ENCODE measurements at regions not wholly inside any gene's neighbourhood (a gene's known extent, or its start where the extent isn't known, plus 50 kb on each side); places are given as distances from the start of the nearest gene placed in this dataset.

DNA sequence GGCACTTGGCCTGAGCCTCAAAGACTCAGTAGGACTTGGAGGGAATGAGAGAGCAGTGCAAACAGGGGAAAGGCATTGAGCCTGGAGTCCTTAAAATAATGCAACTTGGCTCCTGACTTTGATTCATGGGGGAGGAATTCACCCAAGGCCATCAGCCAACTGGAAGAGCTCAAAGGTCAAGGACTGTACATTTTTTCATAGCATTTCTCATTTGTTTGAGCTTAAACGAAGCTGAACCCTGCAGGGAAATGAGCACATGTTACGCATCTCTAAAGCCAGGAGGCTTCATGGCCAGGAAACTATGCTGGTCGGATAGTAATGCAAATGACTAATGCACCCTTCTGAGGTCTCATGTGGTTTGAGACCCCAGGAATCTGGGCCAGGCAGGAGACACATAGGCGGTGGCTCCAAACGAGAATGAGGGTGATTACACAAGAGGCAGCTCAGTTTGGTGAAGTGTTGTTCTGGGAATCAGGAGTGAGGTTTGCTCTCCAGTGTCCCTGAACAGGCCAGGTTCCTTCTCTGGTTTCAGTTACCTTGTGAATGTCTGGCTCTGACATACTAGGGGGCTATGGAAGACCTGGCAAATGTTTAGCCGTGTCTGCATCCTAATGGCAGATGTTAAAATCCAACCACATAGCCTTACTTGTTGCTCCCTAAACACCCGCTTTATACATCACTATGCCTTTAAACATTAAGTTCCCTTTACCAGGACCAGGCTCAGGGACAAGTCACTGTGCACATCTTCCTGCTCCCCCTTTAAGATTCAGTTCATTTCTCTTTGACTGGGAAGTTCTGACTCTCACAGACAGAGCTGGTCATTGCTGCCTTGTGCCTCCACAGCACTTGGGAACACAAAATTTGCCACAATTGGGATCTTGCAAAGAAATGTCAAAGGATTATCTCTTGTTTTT is 503.9 kb upstream of the USP24 start:
- DNase-seq (ENCODE audit: insufficient read length) (no peak), FAIRE-seq (no peak)
- TF ChIP-seq POLR2AphosphoS5 (IDR thresholded peaks at IDR 0.05; ENCODE audit: low read depth, low read length): no peak
- TF ChIP-seq TAF1 (IDR thresholded peaks at IDR 0.05; ENCODE audit: borderline replicate concordance, low read depth, low read length): no peak
- no peak for TF ChIP-seq POLR2A (IDR thresholded peaks at IDR 0.05; ENCODE audit: low read depth, low read length)

DNA sequence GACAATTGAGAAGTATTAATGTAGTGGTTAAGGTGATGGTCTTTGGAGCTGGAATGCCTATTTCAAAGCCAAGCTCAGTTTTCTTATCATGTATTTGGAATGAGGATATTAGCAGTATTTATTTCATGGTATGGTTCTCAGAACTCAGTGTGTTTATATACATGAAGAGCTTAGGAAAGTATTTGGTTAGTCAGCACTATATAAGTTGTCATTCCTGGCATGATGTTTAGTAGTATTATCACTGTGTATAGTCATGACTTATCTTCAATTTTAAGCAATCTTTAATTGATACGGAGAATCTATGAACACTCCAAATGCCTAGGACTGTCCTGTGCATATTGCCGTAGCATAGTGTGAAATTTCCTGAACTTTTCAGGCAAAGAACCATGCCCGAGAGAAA is 501.9 kb upstream of the USP24 start:
- DNase-seq (ENCODE audit: insufficient read length) (no peak), FAIRE-seq (no peak)
- TF ChIP-seq POLR2AphosphoS5 (IDR thresholded peaks at IDR 0.05; ENCODE audit: low read depth, low read length) (no peak), TAF1 (IDR thresholded peaks at IDR 0.05; ENCODE audit: borderline replicate concordance, low read depth, low read length) (no peak), POLR2A (IDR thresholded peaks at IDR 0.05; ENCODE audit: low read depth, low read length) (no peak)

DNA sequence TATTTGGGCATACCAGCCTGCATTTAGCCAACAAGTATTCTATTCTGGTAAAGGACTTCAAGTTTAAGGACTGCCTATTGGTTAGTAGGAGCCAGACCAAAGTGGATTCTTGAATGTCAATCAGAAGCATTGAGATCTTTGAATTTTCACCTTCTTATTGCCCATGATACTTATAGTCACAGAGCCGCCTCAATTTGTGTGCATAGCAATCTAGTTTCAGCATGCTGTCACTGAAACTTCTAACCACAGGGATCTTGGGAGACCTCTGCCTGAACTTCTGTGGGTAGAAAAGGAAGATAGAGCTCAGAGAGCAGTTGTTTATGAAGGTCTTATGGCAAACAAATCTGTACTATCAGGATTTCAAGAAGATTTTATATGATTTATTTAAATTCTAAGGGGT is 501.4 kb upstream of the USP24 start:
- FAIRE-seq (no peak), DNase-seq (ENCODE audit: insufficient read length) (no peak)
- TF ChIP-seq TAF1 (IDR thresholded peaks at IDR 0.05; ENCODE audit: borderline replicate concordance, low read depth, low read length) (no peak), POLR2AphosphoS5 (IDR thresholded peaks at IDR 0.05; ENCODE audit: low read depth, low read length) (no peak), POLR2A (IDR thresholded peaks at IDR 0.05; ENCODE audit: low read depth, low read length) (no peak)

DNA sequence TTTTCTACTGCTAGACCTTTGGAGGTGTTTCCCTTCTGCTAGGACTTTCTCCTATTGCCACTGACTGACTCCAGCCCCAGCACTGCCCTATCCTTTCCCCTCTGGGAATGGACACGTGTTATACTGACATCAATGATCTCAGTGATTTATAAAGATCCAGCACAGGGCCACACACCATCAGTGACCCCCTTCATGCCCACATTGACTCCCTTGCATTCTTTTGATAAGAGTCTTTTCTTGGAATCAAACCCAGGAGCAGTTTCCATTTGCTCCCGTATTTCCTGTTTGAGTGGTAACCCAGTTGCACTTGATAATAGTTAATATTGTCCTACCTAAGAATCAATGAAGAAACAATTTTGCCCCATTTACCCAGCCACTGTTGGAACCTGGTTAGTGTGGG is 501.0 kb upstream of the USP24 start:
- no peak for TF ChIP-seq POLR2AphosphoS5 (IDR thresholded peaks at IDR 0.05; ENCODE audit: low read depth, low read length)
- no peak for TF ChIP-seq POLR2A (IDR thresholded peaks at IDR 0.05; ENCODE audit: low read depth, low read length)
- no peak for TF ChIP-seq TAF1 (IDR thresholded peaks at IDR 0.05; ENCODE audit: borderline replicate concordance, low read depth, low read length)
- DNase-seq (ENCODE audit: insufficient read length) (no peak), FAIRE-seq (no peak)

DNA sequence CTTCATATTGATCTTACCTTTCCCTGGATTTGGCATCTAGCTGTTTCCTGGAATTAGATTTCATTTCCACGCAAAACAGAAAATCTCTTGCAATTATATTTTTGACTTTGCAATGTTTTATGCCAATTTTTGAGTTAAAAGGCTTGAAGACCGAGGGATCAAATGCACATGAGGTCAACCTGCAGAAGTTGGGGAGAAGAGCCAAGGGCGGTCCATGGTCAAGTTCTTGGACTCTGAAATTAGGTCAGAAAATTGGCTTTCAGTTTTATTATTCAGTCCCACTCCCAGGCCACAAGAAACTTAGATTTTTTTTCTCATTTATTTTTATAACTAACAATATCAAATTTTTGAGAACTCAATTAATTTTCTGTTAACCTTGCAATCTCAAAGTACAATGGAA is 499.1 kb upstream of the USP24 start:
- FAIRE-seq (no peak), DNase-seq (ENCODE audit: insufficient read length) (no peak)
- TF ChIP-seq POLR2A (IDR thresholded peaks at IDR 0.05; ENCODE audit: low read depth, low read length) (no peak), POLR2AphosphoS5 (IDR thresholded peaks at IDR 0.05; ENCODE audit: low read depth, low read length) (no peak), TAF1 (IDR thresholded peaks at IDR 0.05; ENCODE audit: borderline replicate concordance, low read depth, low read length) (no peak)

DNA sequence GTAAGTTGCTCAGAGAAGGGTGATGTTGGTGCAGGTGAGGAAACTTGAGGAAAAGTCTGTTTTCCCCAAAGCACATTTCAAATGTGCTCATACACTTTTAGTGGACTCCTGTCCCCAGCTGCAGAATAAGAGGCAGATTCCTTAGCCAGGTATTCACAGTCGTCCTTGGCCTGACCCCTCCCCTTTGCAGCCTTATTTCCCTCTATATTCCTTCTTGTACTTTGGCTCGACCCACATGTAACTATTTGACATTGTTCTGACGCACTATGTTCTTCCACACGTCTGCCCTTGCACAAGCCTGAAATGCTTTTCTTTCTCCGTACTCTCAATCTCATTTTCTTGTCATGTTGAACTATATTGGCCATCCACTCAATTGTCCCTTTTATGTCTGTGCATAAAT is 498.4 kb upstream of the USP24 start:
- FAIRE-seq (no peak), DNase-seq (ENCODE audit: insufficient read length) (no peak)
- no peak for TF ChIP-seq POLR2A (IDR thresholded peaks at IDR 0.05; ENCODE audit: low read depth, low read length)
- TF ChIP-seq TAF1 (IDR thresholded peaks at IDR 0.05; ENCODE audit: borderline replicate concordance, low read depth, low read length): no peak
- no peak for TF ChIP-seq POLR2AphosphoS5 (IDR thresholded peaks at IDR 0.05; ENCODE audit: low read depth, low read length)

DNA sequence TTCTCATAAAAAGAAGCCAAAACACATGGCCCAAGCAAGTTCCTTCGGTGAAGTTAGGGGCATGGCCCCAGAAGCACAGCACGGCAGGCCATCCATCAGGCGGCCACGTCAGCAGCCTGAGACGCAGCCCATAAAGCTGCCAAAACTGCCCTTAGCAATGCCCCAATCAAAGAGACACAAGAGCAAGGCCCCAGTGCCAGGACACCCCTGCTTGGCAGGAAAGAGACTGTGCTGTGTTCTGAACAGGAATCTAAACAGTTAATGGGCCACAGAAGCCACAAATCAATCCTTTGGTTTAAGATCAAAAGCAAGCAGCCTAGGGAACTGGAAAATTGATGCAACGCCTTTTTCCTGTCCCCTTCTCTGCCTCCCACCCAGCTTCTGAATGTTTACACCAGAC is 497.0 kb upstream of the USP24 start:
- TF ChIP-seq POLR2AphosphoS5 (IDR thresholded peaks at IDR 0.05; ENCODE audit: low read depth, low read length) (no peak), TAF1 (IDR thresholded peaks at IDR 0.05; ENCODE audit: borderline replicate concordance, low read depth, low read length) (no peak), POLR2A (IDR thresholded peaks at IDR 0.05; ENCODE audit: low read depth, low read length) (no peak)
- no peak for DNase-seq (ENCODE audit: insufficient read length)
- no peak for FAIRE-seq

DNA sequence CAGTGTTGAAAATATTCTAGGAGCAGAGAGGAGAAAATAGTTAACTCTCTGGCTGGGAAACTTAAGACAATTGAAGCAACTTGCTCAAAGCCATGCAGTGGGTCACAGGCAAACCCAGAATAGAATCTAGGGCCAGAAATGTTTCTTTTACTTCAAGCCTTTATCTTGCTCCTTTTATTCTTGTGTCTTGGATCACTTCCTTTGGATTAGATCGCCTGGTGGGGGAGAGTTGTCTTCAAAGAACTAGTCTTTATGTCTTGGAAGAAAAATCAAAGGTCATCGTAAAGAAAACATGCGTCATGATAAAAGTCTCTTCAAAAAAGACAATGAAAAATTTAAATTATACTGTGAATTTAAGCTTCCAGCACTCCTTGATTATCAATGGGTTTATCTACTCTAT is 493.6 kb upstream of the USP24 start:
- FAIRE-seq (no peak), DNase-seq (ENCODE audit: insufficient read length) (no peak)
- no peak for TF ChIP-seq POLR2A (IDR thresholded peaks at IDR 0.05; ENCODE audit: low read depth, low read length)

DNA sequence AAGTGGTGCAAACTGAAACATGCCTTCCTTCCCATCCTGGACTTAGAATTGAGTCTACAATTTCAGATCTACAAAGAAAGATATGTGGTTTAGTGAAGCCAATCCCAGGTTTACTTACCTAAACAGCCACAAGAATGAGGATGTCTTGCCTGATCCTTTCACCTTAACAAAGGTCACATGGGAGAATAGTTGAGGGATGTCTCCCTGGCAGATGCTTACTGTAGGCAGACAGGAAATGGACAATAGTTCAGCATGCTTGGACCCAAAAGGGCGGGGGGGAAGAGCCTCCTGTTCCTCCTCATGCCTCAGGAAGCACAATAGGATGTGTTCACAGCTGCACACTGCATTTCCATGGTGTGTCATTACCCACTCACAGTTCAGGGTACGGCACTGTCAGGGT is 492.7 kb upstream of the USP24 start:
- no peak for TF ChIP-seq POLR2A (IDR thresholded peaks at IDR 0.05; ENCODE audit: low read depth, low read length)
- no peak for TF ChIP-seq TAF1 (IDR thresholded peaks at IDR 0.05; ENCODE audit: borderline replicate concordance, low read depth, low read length)
- no peak for FAIRE-seq

DNA sequence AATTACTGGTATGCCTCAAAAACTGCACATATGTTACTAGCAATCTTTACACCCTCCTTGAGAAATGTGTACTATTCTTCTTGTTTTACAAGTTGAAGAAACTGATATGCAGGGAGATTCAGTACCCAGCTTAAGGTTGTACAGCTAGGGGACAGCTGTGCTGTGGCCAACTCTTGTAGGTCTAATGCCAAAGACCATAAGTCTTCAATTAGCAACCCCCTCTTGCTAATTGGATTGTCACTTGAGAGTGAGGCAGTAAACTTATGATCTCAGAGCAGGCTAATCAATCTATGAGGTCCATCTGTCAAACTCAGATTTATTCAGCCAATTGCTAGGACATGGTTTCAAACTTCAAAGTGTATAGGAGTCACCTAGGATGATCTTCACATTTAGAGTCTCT is 492.0 kb upstream of the USP24 start:
- no peak for FAIRE-seq
- DNase-seq (ENCODE audit: insufficient read length): no peak
- TF ChIP-seq POLR2AphosphoS5 (IDR thresholded peaks at IDR 0.05; ENCODE audit: low read depth, low read length): no peak
- TF ChIP-seq POLR2A (IDR thresholded peaks at IDR 0.05; ENCODE audit: low read depth, low read length): no peak
- TF ChIP-seq TAF1 (IDR thresholded peaks at IDR 0.05; ENCODE audit: borderline replicate concordance, low read depth, low read length): no peak

More for the DNA sequence above, 492.7 kb upstream of the USP24 start:
- no peak for DNase-seq (ENCODE audit: insufficient read length)

DNA sequence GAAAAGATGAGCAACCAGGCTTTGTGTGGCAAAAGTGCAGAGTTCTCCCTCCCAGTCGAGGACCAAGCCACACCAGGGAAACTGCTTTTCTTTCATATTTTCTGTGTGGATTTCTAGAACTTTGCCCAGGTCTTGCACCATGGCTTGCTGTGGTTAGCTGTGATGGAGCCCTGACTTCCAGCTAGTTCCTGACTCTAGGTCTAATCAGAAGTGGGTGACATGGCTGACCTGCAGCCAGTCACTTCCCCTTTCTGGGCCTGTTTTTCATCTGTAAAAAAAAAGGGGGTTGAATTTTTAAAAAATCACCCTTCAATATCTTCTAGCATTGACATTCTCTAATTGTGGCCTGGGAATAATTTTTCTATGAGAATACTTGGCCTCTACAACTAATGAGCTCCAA is 491.2 kb upstream of the USP24 start:
- FAIRE-seq: no peak
- TF ChIP-seq POLR2AphosphoS5 (IDR thresholded peaks at IDR 0.05; ENCODE audit: low read depth, low read length) (no peak), TAF1 (IDR thresholded peaks at IDR 0.05; ENCODE audit: borderline replicate concordance, low read depth, low read length) (no peak), POLR2A (IDR thresholded peaks at IDR 0.05; ENCODE audit: low read depth, low read length) (no peak)
- no peak for DNase-seq (ENCODE audit: insufficient read length)

DNA sequence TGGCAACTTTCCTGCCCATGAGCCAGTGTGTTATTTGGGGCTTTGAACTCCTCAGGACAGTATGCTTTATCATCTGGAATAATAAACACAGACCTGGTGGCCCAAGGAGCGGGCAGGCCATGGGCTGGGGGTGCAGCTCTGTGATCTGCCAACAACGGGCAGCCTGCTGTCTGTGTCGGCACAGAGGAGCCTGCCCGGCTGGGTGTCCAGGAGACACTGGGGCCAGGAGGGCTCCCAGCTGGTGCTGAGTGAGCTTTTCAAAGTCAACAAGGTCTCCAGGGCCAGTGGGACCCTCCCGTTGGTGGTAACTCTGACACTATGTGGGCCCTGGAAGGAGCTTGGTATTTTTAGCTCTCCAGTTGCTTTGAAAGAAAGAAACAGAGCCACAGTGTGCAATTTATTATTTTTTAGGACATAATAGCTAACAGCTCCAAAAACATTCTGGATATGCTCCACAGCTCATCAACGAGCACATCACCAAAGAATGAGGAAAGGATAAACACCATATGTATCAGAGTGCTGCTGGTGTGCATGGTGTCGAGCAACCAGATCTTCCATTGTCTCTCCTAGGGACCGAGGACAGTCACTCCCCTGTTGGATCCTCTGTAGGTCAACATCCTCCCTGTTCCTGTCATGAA is 488.7 kb upstream of the USP24 start:
- TF ChIP-seq POLR2AphosphoS5 (IDR thresholded peaks at IDR 0.05; ENCODE audit: low read depth, low read length): no peak
- TF ChIP-seq POLR2A (IDR thresholded peaks at IDR 0.05; ENCODE audit: low read depth, low read length): no peak
- no peak for TF ChIP-seq TAF1 (IDR thresholded peaks at IDR 0.05; ENCODE audit: borderline replicate concordance, low read depth, low read length)
- FAIRE-seq (no peak), DNase-seq (ENCODE audit: insufficient read length) (no peak)
